ENCODE measurements at regions not wholly inside any gene's neighbourhood (a gene's known extent, or its start where the extent isn't known, plus 50 kb on each side); places are given as distances from the start of the nearest gene placed in this dataset.

- Histone ChIP-seq H2AFZ (ENCODE audit: low read length) (no peak overlapping the region), H3K9me3 (ENCODE audit: low read depth, low read length) (peaks cover 3% of the 10 kb centered on the region), H3K79me2 (ENCODE audit: insufficient read depth, low read length) (no peaks in the 10 kb centered on the region), H3K27ac (ENCODE audit: low read depth, low read length) (no peak overlapping the region), H3K4me1 (ENCODE audit: insufficient read depth, low read length) (no peaks in the 10 kb centered on the region), H3K4me3 (ENCODE audit: insufficient read depth, low read length) (no peak overlapping the region), H3K36me3 (ENCODE audit: insufficient read depth, low read length) (no peaks in the 10 kb centered on the region), H3K27me3 (ENCODE audit: insufficient read depth, low read length) (no peaks in the 10 kb centered on the region), H4K20me1 (ENCODE audit: insufficient read depth, low read length) (no peaks in the 10 kb centered on the region), H3K4me2 (ENCODE audit: insufficient read depth, low read length) (no peak overlapping the region)
- DNase-seq (ENCODE audit: insufficient read length, low spot score, missing footprints): no peak
- TF ChIP-seq CTCF (IDR thresholded peaks at IDR 0.05; ENCODE audit: extremely low read depth, low read depth, low read length): no peak
These were observed 168.5 kb upstream of the ZNF804B start for GRCh38 chr7:88590963-88591362.

GRCh38 chr7:88589927-88590326 lies 169.6 kb upstream of the ZNF804B start:
- H3K79me2 ChIP-seq (ENCODE audit: insufficient read depth, low read length): no peaks in the 10 kb centered on the region

GRCh38 chr7:88586890-88587289 lies 172.6 kb upstream of the ZNF804B start:
- no peaks in the 10 kb centered on the region for H4K20me1 ChIP-seq (ENCODE audit: insufficient read depth, low read length)
- no peak for TF ChIP-seq CTCF (IDR thresholded peaks at IDR 0.05; ENCODE audit: extremely low read depth, low read depth, low read length)
- H3K27ac ChIP-seq (ENCODE audit: low read depth, low read length): no peak overlapping the region
- H3K36me3 ChIP-seq (ENCODE audit: insufficient read depth, low read length): no peaks in the 10 kb centered on the region
- no peak overlapping the region for H2AFZ ChIP-seq (ENCODE audit: low read length)
- H3K4me3 ChIP-seq (ENCODE audit: insufficient read depth, low read length): no peak overlapping the region
- H3K79me2 ChIP-seq (ENCODE audit: insufficient read depth, low read length): no peaks in the 10 kb centered on the region
- no peaks in the 10 kb centered on the region for H3K4me1 ChIP-seq (ENCODE audit: insufficient read depth, low read length)
- H3K9me3 ChIP-seq (ENCODE audit: low read depth, low read length): peaks cover 3% of the 10 kb centered on the region
- no peaks in the 10 kb centered on the region for H3K27me3 ChIP-seq (ENCODE audit: insufficient read depth, low read length)
- H3K4me2 ChIP-seq (ENCODE audit: insufficient read depth, low read length): no peak overlapping the region
- no peak for DNase-seq (ENCODE audit: insufficient read length, low spot score, missing footprints)

More at GRCh38 chr7:88589927-88590326, 169.6 kb upstream of the ZNF804B start:
- Histone ChIP-seq H4K20me1 (ENCODE audit: insufficient read depth, low read length) (no peaks in the 10 kb centered on the region), H3K27me3 (ENCODE audit: insufficient read depth, low read length) (no peaks in the 10 kb centered on the region), H3K36me3 (ENCODE audit: insufficient read depth, low read length) (no peaks in the 10 kb centered on the region), H3K4me2 (ENCODE audit: insufficient read depth, low read length) (no peak overlapping the region), H3K4me1 (ENCODE audit: insufficient read depth, low read length) (no peaks in the 10 kb centered on the region), H3K27ac (ENCODE audit: low read depth, low read length) (no peak overlapping the region), H3K4me3 (ENCODE audit: insufficient read depth, low read length) (no peak overlapping the region), H2AFZ (ENCODE audit: low read length) (no peak overlapping the region), H3K9me3 (ENCODE audit: low read depth, low read length) (peaks cover 3% of the 10 kb centered on the region)
- DNase-seq (ENCODE audit: insufficient read length, low spot score, missing footprints): no peak
- TF ChIP-seq CTCF (IDR thresholded peaks at IDR 0.05; ENCODE audit: extremely low read depth, low read depth, low read length): no peak

GRCh38 chr7:88586219-88586618 lies 173.3 kb upstream of the ZNF804B start:
- no peaks in the 10 kb centered on the region for H3K4me1 ChIP-seq (ENCODE audit: insufficient read depth, low read length)
- no peak for TF ChIP-seq CTCF (IDR thresholded peaks at IDR 0.05; ENCODE audit: extremely low read depth, low read depth, low read length)
- no peaks in the 10 kb centered on the region for H3K36me3 ChIP-seq (ENCODE audit: insufficient read depth, low read length)
- no peak overlapping the region for H3K4me2 ChIP-seq (ENCODE audit: insufficient read depth, low read length)
- no peak overlapping the region for H2AFZ ChIP-seq (ENCODE audit: low read length)
- no peaks in the 10 kb centered on the region for H3K27me3 ChIP-seq (ENCODE audit: insufficient read depth, low read length)
- no peak overlapping the region for H3K27ac ChIP-seq (ENCODE audit: low read depth, low read length)
- no peak for DNase-seq (ENCODE audit: insufficient read length, low spot score, missing footprints)
- no peaks in the 10 kb centered on the region for H4K20me1 ChIP-seq (ENCODE audit: insufficient read depth, low read length)
- peaks cover 3% of the 10 kb centered on the region for H3K9me3 ChIP-seq (ENCODE audit: low read depth, low read length)
- H3K4me3 ChIP-seq (ENCODE audit: insufficient read depth, low read length): no peak overlapping the region
- no peaks in the 10 kb centered on the region for H3K79me2 ChIP-seq (ENCODE audit: insufficient read depth, low read length)

All from osteoblast (primary cell).